Fibroblast of the aortic adventitia (primary cell): ENCODE measurements at regions not wholly inside any gene's neighbourhood (a gene's known extent, or its start where the extent isn't known, plus 50 kb on each side); places are given as distances from the start of the nearest gene placed in this dataset.
"Not testable (repeated sequence)": the region's sequence is repeated elsewhere in the genome, so short reads cannot be mapped to it uniquely, and the experiment has no call there.

Experiments used
- DNase-seq: peaks from one replicate; pipeline ENCODE4 v3.0.0-alpha.2; 2010; ENCODE audit warnings: low read depth
- H3K4me3 ChIP-seq: 2 replicates; pipeline ENCODE4 v1.5.1; 2011; ENCODE audit warnings: low read depth, mild to moderate bottlenecking, control low read depth, low read length, moderate library complexity
- CTCF ChIP-seq: IDR thresholded peaks from 2 replicates; pipeline ENCODE4 v1.5.1; 2011; ENCODE audit warnings: mild to moderate bottlenecking, low read length, control low read depth, inconsistent platforms; ENCODE audit not compliant: insufficient read depth

GRCh38 chr15:29994284-29994683 is 88.5 kb upstream of the GOLGA8J start:
- DNase-seq = no peak
- no peak overlapping the region for H3K4me3 ChIP-seq
- TF ChIP-seq CTCF = no peak

- H3K4me3 ChIP-seq = no peak overlapping the region
- no peak for TF ChIP-seq CTCF
- no peak for DNase-seq
These were observed 91.8 kb upstream of the GOLGA8J start for GRCh38 chr15:29990954-29991353.

GRCh38 chr15:29990035-29990434 is 92.7 kb upstream of the GOLGA8J start:
- no peak for DNase-seq
- TF ChIP-seq CTCF = no peak
- H3K4me3 ChIP-seq = no peak overlapping the region

- no peak overlapping the region for H3K4me3 ChIP-seq
- no peak for TF ChIP-seq CTCF
- peak; percentile 85 for DNase-seq
These were observed 94.1 kb upstream of the GOLGA8J start for GRCh38 chr15:29988701-29989100.

- DNase-seq = peak; percentile 68
- TF ChIP-seq CTCF = no peak
- no peak overlapping the region for H3K4me3 ChIP-seq
These were observed 95.8 kb upstream of the GOLGA8J start for GRCh38 chr15:29986946-29987345.

- TF ChIP-seq CTCF = no peak
- peak; percentile 36 for DNase-seq
These were observed 104.1 kb upstream of the GOLGA8J start for GRCh38 chr15:29978411-29979382.

GRCh38 chr15:29974056-29974455 is 108.7 kb upstream of the GOLGA8J start:
- DNase-seq, H3K4me3 ChIP-seq: not testable (repeated sequence)

More at GRCh38 chr15:29978411-29979382, 104.1 kb upstream of the GOLGA8J start:
- no peak overlapping the region for H3K4me3 ChIP-seq
